Activated CD8-positive, alpha-beta memory T cell treated with anti-CD3 and anti-CD28 coated beads, Interleukin-2, amount 50 U/mL, for 24 hours (primary cell): ENCODE measurements at regions not wholly inside any gene's neighbourhood (a gene's known extent, or its start where the extent isn't known, plus 50 kb on each side); places are given as distances from the start of the nearest gene placed in this dataset.

Experiments
- DNase-seq: peaks from one replicate; pipeline ENCODE4 v3.0.0-alpha.2; 2020; ENCODE audit errors: extremely low read depth

DNA sequence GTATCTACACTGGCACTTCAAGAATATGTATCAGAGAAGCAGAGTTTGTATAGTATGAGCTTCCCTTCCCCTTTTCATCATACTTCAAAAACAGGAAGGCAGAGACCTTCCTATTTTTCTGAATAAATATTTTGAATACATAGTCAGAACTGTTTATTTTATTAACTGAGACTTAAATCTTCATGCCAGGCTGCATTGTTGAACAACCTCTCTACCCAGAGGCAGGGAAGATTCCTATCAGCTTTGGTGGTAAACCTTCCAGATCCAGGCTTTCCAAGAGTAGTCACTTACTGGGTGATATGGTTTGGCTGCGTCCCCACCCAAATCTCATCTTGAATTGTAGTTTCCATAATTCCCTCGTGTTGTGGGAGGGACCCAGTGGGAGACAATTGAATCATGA, 217.4 kb upstream of the ATP11B start:
- DNase-seq: no peak

DNA sequence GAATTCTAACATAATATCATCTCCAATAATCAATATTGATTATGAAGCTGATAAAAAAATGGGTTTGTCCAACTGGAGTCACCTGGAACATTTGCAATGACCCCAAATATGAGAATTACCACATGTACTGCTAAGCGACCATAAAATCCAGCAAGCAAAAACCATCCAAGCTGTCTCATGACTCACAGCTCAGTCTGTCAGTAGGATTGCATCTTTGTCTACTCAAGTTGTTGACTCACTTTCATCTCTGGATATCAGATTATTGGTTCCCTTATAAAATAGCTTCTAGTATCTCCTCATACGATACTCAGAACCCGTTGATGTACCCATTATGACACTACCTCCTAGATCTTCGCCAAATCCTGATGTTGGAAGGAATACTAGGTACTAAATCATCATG, 209.8 kb upstream of the ATP11B start:
- DNase-seq: no peak

DNA sequence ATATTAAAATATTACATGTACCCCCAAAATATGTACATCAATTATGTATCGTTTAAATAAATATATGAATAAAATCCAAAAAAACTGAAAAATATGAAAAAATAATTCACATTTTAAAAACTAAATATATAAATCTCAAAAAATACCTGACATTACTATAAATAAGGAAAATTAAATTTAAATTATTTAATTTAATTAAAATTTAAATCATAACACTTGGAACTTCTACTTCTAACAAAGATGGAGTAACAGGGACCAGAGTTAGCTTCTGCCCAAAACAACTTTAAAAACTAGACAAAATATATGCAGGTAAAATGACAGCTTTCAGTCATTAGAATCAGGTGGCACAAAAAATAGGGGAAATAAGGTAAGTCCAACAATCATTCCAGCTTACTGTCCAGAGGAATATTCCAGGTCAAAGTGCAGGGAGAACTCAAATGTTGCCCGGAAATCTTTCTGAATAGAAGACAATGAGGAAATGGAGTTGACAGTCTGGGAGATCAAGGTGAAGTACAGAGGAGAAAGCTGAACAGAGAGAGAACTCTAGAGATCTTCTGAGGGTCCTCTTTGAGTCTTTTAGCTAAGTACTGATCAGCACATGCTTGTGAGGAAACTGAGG, 207.7 kb upstream of the ATP11B start:
- no peak for DNase-seq

DNA sequence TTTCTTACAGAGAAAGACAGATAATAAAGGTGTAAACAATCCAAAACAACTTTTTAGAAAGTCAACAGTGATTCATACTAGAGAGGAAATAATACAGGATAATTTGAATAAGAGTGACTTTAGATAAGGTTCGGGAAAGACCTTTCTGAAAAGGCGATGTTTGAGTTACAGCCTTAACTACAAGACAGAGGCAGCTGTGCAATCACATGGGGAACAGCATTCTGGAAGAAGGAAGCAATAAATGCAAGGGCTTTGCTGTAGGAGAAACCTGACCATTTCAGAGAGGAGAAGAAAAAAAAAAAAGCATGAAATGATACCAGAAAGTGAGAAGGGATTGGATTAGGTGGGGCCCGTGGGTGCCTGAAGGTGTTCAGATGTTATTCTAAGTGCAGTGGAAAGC, 200.6 kb upstream of the ATP11B start:
- no peak for DNase-seq

DNA sequence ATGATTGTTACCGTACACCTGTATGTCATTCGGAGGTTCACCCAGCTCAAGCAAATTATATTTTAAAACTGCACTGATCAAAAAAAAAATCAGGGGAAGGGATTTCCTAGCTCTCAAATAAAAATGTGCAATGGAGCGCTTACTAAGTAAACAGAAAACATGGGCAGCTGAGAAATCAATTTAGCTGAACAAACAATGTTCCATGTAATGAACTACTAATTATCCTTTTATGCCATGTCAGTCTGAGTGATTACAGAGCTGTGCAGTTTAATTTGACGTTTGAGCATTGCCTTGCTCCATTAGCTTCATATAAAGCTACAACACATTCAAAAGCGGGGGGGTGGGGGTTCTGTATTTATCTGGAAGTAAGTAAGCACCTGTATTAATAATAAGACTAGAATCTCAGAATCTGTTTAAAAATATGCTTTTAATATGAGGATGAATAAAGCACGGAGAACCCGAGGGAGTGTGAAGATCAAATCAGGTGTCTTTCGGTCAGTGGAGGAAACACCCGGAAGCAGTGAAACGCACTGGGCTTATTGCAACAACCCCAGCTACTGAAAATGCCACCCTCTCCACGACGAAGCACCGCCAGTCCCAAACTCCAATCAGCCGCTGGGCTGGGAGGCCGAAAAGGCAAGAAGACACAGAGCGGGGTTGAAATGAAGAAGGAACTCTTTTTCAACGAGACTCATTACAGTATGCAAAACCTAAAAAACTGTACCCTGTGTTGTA, 196.5 kb upstream of the ATP11B start:
- no peak for DNase-seq

DNA sequence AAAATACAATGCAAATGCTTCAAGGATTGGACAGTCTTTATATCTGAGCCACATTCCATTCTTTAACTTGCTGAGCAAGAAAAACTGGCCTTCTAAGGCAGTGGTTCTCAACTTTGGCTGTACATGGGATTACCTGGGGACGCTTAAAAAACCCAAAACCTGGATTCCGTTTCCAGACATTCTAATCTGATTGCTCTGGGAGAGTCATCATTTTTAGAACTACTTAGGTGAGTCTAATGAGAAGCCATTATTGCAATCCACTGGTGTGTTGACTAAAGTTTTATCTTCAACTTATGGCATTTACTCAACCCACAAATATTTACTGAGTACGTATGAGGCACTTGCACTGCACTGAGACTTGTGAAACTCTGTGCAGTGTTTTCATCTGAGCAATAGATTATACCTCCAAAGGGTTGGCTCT, 195.7 kb upstream of the ATP11B start:
- DNase-seq: no peak

DNA sequence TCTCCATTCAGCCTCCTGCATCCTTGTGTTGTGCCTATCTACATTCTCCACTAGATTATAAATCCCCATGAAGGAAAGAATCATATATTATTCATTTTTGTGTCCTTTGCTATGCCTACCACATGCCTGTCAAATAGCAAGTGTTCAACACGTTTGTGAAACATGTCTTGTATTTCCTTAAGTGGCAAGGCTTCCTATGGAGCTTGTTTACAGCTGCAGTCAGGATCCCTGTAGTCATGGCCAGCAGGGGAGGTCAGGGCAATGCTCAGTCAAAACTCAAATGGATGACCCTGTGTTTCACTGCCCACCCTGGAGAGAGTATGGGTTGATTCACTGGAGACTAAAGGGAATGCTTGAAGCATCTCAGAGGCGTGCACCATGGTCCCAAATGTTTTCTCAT, 191.7 kb upstream of the ATP11B start:
- DNase-seq: no peak

DNA sequence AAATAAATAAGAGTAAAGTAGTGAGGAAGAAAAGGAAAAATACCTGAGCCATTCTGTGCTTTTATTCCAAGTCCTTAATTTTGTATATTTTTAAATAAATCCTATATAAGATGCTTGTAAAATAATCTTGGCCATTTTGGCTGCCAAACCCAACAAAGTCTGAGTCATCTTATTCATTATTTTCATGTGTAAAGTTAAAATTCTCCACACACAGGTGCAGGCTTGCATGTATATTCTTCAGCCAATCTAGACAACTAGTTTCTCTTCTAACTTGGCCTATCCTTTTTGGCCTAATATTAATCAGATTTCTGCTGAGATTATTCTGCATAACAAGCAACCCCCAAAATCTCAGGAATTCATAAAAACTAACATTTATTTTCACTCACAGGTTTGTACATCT, 189.8 kb upstream of the ATP11B start:
- no peak for DNase-seq

DNA sequence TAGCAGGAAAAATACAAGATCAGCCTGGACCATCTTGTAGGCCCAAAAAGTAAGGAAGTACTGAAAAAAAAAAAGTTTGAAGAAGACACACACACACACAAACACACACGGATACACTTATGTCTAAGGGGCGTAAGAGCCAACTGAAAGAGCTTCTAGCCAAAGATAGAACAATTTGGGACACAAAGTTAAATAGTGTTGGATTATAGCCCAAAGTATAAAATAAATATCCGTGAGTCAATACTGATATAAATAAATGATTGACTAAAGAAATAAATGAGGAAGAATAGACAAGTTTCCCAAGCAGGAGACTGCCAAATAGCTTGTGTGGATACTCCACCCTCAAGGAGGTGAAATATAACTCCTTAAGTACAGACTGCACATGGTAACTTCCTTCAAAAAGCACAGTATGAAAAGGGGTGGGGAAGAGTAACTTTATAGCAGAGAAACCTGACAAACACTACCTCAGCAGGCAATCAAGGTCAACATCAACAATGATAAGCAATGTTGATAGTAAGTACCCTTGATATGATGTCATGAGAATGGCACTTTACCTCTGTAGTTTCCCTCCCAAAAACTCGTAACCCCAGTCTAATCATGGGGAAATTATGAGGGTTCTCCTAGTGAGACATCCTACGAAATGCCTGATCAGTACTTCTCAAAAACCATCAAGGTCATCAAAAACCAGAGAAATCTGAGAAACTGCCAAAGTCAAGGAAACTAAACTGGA, 187.3 kb upstream of the ATP11B start:
- DNase-seq: no peak

DNA sequence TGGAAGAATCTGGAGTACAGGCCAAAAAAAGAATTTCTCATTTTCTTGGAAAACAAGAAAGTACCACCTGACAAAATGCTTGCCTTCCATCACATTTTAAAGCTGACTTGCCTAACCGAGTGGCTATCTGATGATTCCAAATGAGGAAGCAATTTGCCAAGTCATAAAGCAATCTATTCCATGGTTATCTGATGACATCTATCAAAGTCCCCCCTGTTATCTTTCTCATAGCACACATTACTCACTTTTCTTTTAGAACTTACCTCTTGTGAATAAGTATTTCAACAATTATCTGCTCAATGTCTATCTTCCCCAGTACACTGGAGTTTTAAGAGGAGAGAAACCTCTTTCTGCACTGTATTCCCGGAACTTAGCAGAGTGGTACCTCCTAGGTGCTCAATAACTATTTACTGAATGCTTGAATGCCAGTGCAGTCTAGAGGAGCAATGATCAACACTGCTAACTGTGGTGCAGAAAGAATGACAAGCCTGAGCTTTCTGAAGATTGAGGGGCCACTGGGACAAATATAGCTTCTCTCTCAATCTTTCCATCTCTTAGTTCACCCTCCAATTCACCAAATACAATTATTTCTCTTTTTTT, 186.3 kb upstream of the ATP11B start:
- no peak for DNase-seq

DNA sequence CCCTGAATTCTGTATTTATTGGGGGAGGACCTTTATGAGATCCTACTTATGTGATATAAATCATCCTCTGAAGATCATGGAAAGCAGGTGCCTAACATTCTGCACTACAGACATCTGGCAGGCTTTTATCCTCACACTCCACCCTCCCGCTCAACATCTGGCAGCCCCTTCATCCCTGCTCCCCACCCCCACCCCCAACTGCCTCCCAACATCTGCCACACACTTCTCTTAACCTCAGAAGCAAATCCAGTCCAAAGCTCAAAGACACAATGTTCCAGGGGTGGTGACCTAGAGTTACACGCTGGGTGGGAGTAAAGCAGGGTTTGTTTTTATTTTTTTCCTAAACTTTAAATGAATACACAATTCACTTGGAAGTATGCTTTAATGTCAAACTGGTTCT, 184.5 kb upstream of the ATP11B start:
- no peak for DNase-seq

DNA sequence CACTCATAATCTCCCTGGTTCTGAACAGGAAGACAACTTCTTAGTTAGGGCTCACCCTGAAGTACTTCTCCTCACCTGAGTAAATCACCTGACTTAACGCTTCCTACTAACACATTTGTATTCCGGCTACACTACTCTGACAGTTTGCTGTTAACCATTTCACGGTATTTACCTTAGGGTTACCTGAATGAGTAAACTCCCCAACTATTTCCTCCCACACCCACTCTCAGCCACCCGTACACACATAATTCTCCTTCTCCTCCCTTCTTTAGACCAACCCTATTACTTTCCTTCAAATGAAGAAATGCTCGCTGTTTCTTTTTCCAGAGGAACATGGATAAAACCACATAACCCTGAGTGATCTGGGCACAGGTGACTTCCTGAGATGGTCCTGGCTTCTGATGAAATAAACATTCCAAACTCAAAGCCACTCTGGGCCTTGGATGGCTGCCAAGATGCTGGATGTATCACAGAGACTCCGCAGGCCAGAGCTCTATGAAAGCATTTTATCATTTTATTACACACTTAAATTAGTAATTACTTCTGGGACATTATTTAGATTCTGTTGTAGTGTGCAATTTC, 183.6 kb upstream of the ATP11B start:
- DNase-seq: no peak

DNA sequence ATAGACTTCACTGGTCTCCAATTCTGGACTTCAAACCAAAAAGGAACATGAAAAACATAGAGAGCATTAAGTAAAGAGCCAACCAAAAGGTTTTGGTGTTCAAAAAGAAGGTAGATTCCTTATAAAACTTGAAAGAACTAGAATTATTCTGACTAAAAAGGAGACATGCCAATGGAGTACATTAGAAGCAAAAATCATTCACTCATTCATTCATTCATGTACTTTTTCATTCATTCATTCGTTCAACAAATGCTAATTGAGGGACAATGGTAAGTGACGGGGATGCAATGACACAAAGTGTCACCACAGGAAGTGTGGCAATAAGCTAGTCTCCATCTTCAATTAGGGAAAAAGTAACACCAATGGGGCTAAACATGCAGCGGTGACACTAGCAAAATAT, 181.0 kb upstream of the ATP11B start:
- DNase-seq: no peak

DNA sequence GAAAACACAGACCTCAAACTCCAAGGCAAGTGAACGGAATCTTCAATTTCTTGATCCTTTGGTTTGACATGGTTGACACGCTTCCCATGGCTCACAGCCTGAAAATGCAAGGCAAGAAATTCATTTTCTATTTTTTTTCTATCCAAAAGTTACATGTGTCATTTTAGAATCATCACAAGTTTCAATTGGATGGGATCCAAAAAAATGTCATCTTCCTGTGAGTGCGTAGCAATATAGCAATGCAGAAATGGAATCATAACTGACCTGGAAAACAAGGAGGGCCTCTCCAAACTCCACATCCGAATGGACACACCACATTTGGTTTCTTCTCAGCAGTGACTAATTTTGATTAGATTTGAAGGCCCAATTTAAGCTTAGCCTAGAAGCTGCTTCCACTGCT, 175.8 kb upstream of the ATP11B start:
- DNase-seq: no peak

DNA sequence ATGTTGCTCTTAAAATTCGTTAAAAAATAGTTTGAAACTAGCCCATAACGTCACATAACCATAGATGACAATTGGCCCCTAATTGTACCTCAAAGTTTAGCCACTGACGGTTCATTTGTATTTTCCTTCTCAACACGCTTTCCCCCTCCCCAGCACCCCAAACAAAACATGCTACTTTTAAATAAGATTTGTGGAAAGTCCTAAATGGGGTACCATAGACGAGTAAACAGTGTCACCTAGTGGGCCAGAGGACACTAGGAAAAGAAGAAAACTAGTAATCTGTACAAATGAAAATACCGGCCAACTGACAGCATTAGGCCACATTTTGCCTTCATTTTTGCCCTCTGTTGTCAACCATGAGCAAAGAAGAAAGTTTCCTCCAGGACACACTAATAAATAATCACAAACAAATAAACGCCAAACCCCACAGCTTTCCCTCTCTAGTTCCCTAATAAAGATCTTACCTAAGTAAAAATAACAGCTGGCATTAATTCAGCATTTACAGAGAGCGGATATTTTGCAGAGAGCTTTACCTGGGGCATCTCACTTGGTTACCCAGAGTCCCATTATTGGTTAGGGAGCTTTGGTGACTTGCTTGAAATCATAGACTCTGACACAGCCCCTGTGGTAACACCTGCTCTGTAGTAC, 175.1 kb upstream of the ATP11B start:
- DNase-seq: no peak

DNA sequence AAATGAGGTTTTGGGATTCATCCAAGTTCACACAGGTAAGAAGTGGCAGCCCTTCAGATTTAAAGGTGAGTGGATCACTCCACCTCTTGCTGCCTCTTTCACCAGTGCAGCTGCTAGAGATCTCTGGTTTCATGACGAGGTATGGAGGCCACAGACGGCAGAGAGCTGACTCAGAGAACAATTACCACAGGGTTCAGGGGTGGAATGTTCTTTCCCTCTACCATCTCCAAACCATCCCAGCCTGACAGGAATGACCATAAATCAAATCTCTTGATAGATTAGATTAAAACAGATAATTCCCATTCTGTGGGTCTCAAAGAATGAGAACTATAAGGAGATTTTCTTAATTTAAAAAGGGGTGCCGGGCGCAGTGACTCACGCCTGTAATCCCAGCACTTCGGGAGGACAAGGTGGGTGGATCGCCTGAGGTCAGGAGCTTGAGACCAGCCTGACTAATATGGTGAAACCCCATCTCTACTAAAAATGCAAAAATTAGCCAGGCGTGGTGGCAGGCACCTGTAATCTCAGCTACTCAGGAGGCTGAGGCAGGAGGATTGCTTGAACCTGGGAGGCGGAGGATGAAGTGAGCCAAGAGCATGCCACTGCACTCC, 174.2 kb upstream of the ATP11B start:
- no peak for DNase-seq

DNA sequence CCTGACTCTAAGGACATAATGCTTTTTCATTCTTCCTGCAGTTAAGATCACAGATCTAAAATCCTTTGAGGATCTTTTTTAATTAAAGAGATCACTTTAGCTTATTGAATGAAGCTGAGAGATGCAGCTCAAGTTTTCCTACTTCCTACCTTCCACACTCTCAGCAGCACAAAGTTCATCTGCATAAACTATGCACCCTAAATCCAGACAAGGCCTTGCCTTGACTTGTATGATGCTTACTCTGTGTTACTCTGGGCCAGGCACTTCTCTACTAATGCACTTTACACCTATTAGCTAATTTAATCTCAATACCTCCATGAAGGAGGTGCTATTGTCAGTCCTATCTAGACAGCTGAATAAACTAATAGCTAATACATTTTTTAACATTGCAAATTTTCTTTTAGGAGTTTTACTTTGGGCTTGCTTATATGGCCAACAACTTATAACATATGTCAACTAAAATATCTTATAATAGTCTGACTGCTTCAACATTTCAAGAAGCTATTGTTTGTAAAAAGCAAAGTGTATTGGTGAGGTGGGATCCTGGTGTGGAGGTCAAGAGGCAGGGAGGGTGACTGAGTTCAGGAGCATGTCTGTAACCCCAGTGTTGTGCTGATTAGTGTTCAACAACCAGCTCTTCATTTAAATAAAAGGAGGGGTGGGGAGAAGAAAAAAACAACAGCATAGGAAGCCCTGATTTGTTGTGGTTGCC, 172.4 kb upstream of the ATP11B start:
- DNase-seq: no peak

DNA sequence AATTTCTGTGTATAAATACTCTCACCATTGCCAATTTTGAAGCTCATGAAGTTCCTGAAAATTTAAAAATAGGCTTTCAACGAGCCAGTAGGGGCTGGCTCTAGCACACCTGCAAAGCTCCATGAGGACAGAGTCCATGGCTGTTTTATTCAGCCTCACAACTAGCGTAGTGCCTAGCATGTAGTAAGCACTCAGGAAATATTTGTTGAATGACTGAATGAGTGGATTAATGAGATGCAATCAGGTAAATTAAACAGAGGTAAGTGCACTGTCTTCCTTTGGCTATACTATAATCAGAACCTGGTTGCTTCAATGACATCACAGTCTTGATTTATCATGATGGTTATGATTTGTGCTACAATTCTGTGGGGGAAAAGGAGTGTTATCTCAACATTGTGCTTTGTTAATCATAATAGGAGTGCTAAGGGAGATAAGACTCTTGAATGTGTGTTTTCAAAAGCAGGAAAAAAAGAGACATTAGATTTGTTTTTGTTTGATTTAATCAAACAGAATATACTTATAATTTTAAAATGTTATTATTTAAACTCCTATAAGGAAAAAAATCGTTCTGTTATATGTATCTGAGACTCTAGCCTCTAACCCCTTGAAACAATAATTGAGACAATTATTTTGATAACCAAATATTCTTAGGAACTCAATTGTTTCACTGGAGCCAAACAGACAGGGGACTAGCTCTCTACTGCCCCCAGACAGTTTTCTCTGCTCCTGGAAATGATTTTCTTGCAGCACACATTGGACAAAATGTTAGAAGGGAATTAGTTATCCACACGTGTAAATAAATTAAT, 171.7 kb upstream of the ATP11B start:
- no peak for DNase-seq

DNA sequence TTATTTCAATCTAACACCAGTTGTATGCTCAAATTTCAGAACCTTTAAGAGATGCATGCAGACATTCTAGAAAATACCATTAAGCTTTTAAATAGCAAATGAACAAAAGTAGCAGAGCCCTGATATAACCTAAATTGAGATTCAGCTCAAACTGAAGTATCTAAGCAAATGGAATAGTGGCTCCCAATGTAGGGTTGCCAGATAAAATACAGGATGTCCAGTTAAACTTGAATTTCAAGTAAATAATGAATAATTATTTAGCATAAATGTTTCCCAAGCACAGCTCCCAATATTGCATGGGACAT, 171.1 kb upstream of the ATP11B start:
- DNase-seq: no peak
